ENCODE measurements at regions not wholly inside any gene's neighbourhood (a gene's known extent, or its start where the extent isn't known, plus 50 kb on each side); places are given as distances from the start of the nearest gene placed in this dataset.

- DNase-seq, result no peak
Observed at GRCh38 chr7:33821970-33822369, 83.4 kb upstream of the BMPER start.

GRCh38 chr7:33823913-33824312 is 81.4 kb upstream of the BMPER start:
- DNase-seq, result no peak

- DNase-seq, result no peak
Observed at GRCh38 chr7:33824911-33825459, 80.4 kb upstream of the BMPER start.

GRCh38 chr7:33825644-33826043 is 79.7 kb upstream of the BMPER start:
- DNase-seq, result no peak

GRCh38 chr7:33829536-33829935 is 75.8 kb upstream of the BMPER start:
- no peak for DNase-seq

- DNase-seq, result no peak
Observed at GRCh38 chr7:33831389-33832141, 73.8 kb upstream of the BMPER start.

GRCh38 chr7:33832271-33832721 is 73.0 kb upstream of the BMPER start:
- DNase-seq, result no peak

- DNase-seq, result no peak
Observed at GRCh38 chr7:33836797-33837355, 68.5 kb upstream of the BMPER start.

GRCh38 chr7:33837356-33837851 is 67.9 kb upstream of the BMPER start:
- no peak for DNase-seq

- DNase-seq, result no peak
Observed at GRCh38 chr7:33841031-33841430, 64.3 kb upstream of the BMPER start.

GRCh38 chr7:33841705-33842129 is 63.6 kb upstream of the BMPER start:
- peak; percentile 16 for DNase-seq

GRCh38 chr7:33842150-33842549 is 63.2 kb upstream of the BMPER start:
- DNase-seq, result no peak

GRCh38 chr7:33845991-33846509 is 59.3 kb upstream of the BMPER start:
- DNase-seq, result no peak

- no peak for DNase-seq
Observed at GRCh38 chr7:33849004-33849403, 56.3 kb upstream of the BMPER start.

- no peak for DNase-seq
Observed at GRCh38 chr7:33849971-33850559, 55.3 kb upstream of the BMPER start.

GRCh38 chr7:33850768-33851167 is 54.6 kb upstream of the BMPER start:
- DNase-seq, result no peak

- no peak for DNase-seq
Observed at GRCh38 chr7:33852838-33853237, 52.5 kb upstream of the BMPER start.

- no peak for DNase-seq
Observed at GRCh38 chr7:33853361-33854062, 51.8 kb upstream of the BMPER start.

- DNase-seq, result no peak
Observed at GRCh38 chr7:33854178-33854577, 51.2 kb upstream of the BMPER start.

- no peak for DNase-seq
Observed at GRCh38 chr7:33854801-33855350, 50.5 kb upstream of the BMPER start.

Measured in NCI-H2171 (cell line).